Mesendoderm (in vitro differentiated cells): ENCODE measurements at regions not wholly inside any gene's neighbourhood (a gene's known extent, or its start where the extent isn't known, plus 50 kb on each side); places are given as distances from the start of the nearest gene placed in this dataset.
A peak's percentile ranks its signal among the peaks of the same experiment; 100 is the strongest.

Experiments
- DNase-seq: peaks from one replicate; pipeline ENCODE4 v3.0.0; 2013
- H2AK5ac ChIP-seq: 2 replicates; pipeline ENCODE4 v1.6.1; 2013; ENCODE audit warnings: low read length, inconsistent platforms
- H2BK120ac ChIP-seq: 2 replicates; pipeline ENCODE4 v1.6.1; 2013; ENCODE audit warnings: low read depth, mild to moderate bottlenecking, low read length, moderate library complexity, mixed read lengths
- H2BK15ac ChIP-seq: replicated peaks from 2 replicates; pipeline ENCODE4 v1.6.1; 2013; ENCODE audit warnings: low read depth, mild to moderate bottlenecking, moderate library complexity
- H2BK5ac ChIP-seq: 2 replicates; pipeline ENCODE4 v1.6.1; 2013; ENCODE audit warnings: low read length, inconsistent platforms
- H3K18ac ChIP-seq: 2 replicates; pipeline ENCODE4 v1.6.1; 2013; ENCODE audit warnings: mild to moderate bottlenecking, low read length, mixed read lengths
- H3K23ac ChIP-seq: one replicate; pipeline ENCODE4 v1.6.1; 2013; ENCODE audit warnings: low read length
- H3K27ac ChIP-seq: 2 replicates; pipeline ENCODE4 v1.5.1; 2013; ENCODE audit warnings: low read depth, mild to moderate bottlenecking, inconsistent platforms, low read length, moderate library complexity
- H3K27me3 ChIP-seq: 2 replicates; pipeline ENCODE4 v1.6.1; 2013; ENCODE audit warnings: low read length, control low read depth, mild to moderate bottlenecking, inconsistent platforms; ENCODE audit not compliant: insufficient read depth, poor library complexity
- H3K36me3 ChIP-seq: 2 replicates; pipeline ENCODE4 v1.6.1; 2013; ENCODE audit warnings: low read length, inconsistent platforms; ENCODE audit not compliant: control insufficient read depth, insufficient read depth
- H3K4ac ChIP-seq: one replicate; pipeline ENCODE4 v1.6.1; 2013; ENCODE audit warnings: low read depth, mild to moderate bottlenecking, low read length, moderate library complexity
- H3K4me1 ChIP-seq: 2 replicates; pipeline ENCODE4 v1.6.1; 2013; ENCODE audit warnings: low read depth, low read length, inconsistent platforms; ENCODE audit not compliant: control insufficient read depth
- H3K4me2 ChIP-seq: 2 replicates; pipeline ENCODE4 v1.6.1; 2013; ENCODE audit warnings: low read length
- H3K4me3 ChIP-seq: 2 replicates; pipeline ENCODE4 v1.5.1; 2013; ENCODE audit warnings: mild to moderate bottlenecking, low read length
- H3K56ac ChIP-seq: one replicate; pipeline ENCODE4 v1.6.1; 2013; ENCODE audit warnings: low read length
- H3K79me1 ChIP-seq: 2 replicates; pipeline ENCODE4 v1.6.1; 2013; ENCODE audit warnings: low read length, inconsistent platforms
- H3K79me2 ChIP-seq: 2 replicates; pipeline ENCODE4 v1.6.1; 2013; ENCODE audit warnings: mild to moderate bottlenecking, low read length; ENCODE audit not compliant: control insufficient read depth, insufficient read depth
- H3K9ac ChIP-seq: 2 replicates; pipeline ENCODE4 v1.6.1; 2013; ENCODE audit warnings: low read length, inconsistent platforms
- H4K5ac ChIP-seq: one replicate; pipeline ENCODE4 v1.6.1; 2013; ENCODE audit warnings: low read length
- H4K8ac ChIP-seq: one replicate; pipeline ENCODE4 v1.6.1; 2013; ENCODE audit warnings: low read depth, mild to moderate bottlenecking, control low read depth, low read length, moderate library complexity
- WGBS: extraction: QIAGEN DNeasy Blood & Tissue Kit; methylation state at CpG from one replicate; pipeline ENCODE4 v1.1.7; 2013; ENCODE audit warnings: low lambda C conversion rate, missing lambda C conversion rate; ENCODE audit not compliant: insufficient coverage; ENCODE audit errors: extremely low coverage; 5-methylcytosine and 5-hydroxymethylcytosine counted together

DNA sequence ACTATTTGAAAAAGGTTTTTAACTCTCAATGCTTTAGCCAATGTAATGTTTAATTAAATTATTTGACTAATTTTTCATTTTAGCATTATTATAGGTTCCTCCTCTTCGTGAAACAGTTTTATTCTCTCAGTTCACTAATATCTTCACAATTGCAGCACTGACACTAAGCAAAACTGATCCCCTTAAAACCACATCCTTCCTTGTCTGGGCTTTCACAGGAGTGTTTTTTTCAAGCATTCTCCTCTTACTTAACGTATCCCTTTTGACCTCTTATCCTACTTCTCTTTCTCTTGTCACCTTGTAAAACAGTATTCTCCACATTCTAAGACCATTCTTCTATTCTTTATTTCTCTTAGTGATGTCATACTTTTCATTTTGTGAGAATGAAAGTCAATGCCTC is 112.8 kb downstream of the DSC3 start:
- DNase-seq, result no peak
- H3K4me1 ChIP-seq, result no peaks in the 10 kb centered on the region
- no peaks in the 10 kb centered on the region for H3K79me1 ChIP-seq
- no peak overlapping the region for H3K4me2 ChIP-seq
- no CpG with 5 or more reads among the region's 2 CpGs for WGBS
- no peak overlapping the region for H3K9ac ChIP-seq
- no peak overlapping the region for H2BK15ac ChIP-seq
- H3K23ac ChIP-seq, result no peak overlapping the region
- no peak overlapping the region for H4K5ac ChIP-seq
- no peak overlapping the region for H3K4ac ChIP-seq
- no peak overlapping the region for H4K8ac ChIP-seq
- H3K36me3 ChIP-seq, result no peaks in the 10 kb centered on the region
- no peak overlapping the region for H3K27ac ChIP-seq
- H3K27me3 ChIP-seq, result no peaks in the 10 kb centered on the region
- H3K79me2 ChIP-seq, result no peaks in the 10 kb centered on the region
- H3K18ac ChIP-seq, result no peak overlapping the region
- no peak overlapping the region for H3K4me3 ChIP-seq
- no peak overlapping the region for H2BK5ac ChIP-seq
- no peak overlapping the region for H2BK120ac ChIP-seq
- no peak overlapping the region for H3K56ac ChIP-seq
- no peak overlapping the region for H2AK5ac ChIP-seq

DNA sequence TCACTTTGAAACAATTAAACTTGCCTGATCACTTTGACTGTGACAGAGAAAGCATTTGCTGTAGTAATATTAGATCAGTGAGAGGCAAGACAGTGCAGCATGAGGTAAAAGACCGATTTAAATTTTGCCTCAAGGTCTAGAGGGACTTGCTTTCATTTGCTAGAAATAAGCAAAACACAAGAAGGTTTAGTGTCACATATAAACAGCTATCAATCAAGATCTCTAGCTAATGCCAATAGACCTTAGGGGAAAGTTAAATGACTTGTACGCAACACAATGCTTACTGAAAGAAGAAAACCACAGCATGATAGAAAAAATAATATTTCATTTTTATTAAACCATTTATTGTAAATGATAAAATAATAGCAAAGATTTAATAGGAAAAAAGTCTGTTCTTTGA is 113.5 kb downstream of the DSC3 start:
- H3K79me1 ChIP-seq, result no peaks in the 10 kb centered on the region
- no peaks in the 10 kb centered on the region for H3K27me3 ChIP-seq
- H2AK5ac ChIP-seq, result no peak overlapping the region
- H3K4me2 ChIP-seq, result no peak overlapping the region
- H4K8ac ChIP-seq, result no peak overlapping the region
- DNase-seq, result no peak
- no peaks in the 10 kb centered on the region for H3K4me1 ChIP-seq
- no peak overlapping the region for H3K4me3 ChIP-seq
- no peaks in the 10 kb centered on the region for H3K79me2 ChIP-seq
- no peak overlapping the region for H3K18ac ChIP-seq
- no peak overlapping the region for H2BK120ac ChIP-seq
- no peak overlapping the region for H2BK15ac ChIP-seq
- H3K9ac ChIP-seq, result no peak overlapping the region
- H2BK5ac ChIP-seq, result no peak overlapping the region
- H3K56ac ChIP-seq, result no peak overlapping the region
- no peaks in the 10 kb centered on the region for H3K36me3 ChIP-seq
- H3K27ac ChIP-seq, result no peak overlapping the region
- no peak overlapping the region for H3K23ac ChIP-seq
- H4K5ac ChIP-seq, result no peak overlapping the region
- no peak overlapping the region for H3K4ac ChIP-seq
- WGBS, result no CpG with 5 or more reads among the region's 2 CpGs

DNA sequence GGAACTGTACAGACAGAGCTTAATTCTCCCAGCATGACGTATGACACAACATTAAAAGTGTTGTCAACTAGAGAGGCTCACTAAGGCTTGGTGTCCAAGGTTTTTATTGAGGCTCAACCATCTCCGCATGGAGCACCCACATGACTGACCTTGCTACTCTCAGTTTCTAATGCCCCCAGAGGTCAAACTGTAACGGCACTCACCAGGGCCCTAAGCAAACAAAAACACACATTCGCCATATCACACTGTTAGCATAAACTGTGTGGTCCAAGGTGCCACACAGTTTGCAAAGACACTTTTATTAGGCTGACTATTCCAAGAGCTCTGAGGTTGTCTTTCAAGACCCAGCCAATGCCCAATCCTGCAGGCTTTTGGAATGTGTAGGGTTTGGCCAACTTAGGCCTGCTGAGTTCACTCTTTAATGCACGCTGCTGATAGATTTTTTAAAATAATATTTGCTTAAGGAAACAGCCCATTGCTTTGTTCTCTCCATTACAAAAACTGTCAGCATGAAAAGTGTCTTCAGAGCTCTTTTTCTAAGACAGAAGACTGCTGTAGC is 114.9 kb downstream of the DSC3 start:
- H3K23ac ChIP-seq, result no peak overlapping the region
- H3K27me3 ChIP-seq, result no peaks in the 10 kb centered on the region
- H2BK120ac ChIP-seq, result no peak overlapping the region
- no peak overlapping the region for H2BK5ac ChIP-seq
- no peak overlapping the region for H2AK5ac ChIP-seq
- H3K4me2 ChIP-seq, result no peak overlapping the region
- H3K4ac ChIP-seq, result no peak overlapping the region
- DNase-seq, result peak; percentile 3
- no peak overlapping the region for H3K18ac ChIP-seq
- no peaks in the 10 kb centered on the region for H3K79me2 ChIP-seq
- no peak overlapping the region for H3K27ac ChIP-seq
- whole genome bisulfite sequencing, result no CpG with 5 or more reads among the region's 5 CpGs
- no peak overlapping the region for H2BK15ac ChIP-seq
- no peak overlapping the region for H4K5ac ChIP-seq
- no peak overlapping the region for H3K9ac ChIP-seq
- no peak overlapping the region for H4K8ac ChIP-seq
- no peak overlapping the region for H3K4me3 ChIP-seq
- no peaks in the 10 kb centered on the region for H3K4me1 ChIP-seq
- H3K56ac ChIP-seq, result no peak overlapping the region
- no peaks in the 10 kb centered on the region for H3K36me3 ChIP-seq
- H3K79me1 ChIP-seq, result no peaks in the 10 kb centered on the region

DNA sequence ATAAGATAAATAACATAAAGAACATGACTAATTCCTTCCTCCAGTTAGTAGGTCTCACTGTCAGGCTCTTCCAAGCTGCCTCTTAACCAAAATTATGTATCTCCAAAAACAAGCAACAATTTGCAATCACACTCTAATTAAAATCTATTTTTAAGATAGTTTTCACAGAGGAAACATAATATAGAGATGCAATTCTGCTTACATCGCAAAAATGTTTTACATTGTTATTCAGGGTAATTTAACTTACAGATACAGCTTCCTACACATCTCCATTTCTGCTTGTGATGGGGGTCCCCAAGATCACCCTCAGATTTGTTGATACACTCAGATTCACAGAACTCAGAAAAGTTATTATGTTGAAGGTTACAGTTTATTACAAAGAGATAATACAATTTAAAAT is 115.5 kb downstream of the DSC3 start:
- Histone ChIP-seq H3K4ac (no peak overlapping the region), H2BK15ac (no peak overlapping the region), H3K56ac (no peak overlapping the region), H3K9ac (no peak overlapping the region), H4K8ac (no peak overlapping the region), H3K4me1 (no peaks in the 10 kb centered on the region), H3K27ac (no peak overlapping the region), H3K79me2 (no peaks in the 10 kb centered on the region), H4K5ac (no peak overlapping the region), H3K23ac (no peak overlapping the region), H3K4me2 (no peak overlapping the region), H3K27me3 (no peaks in the 10 kb centered on the region), H2BK5ac (no peak overlapping the region), H3K4me3 (no peak overlapping the region), H3K18ac (no peak overlapping the region), H3K79me1 (no peaks in the 10 kb centered on the region), H2BK120ac (no peak overlapping the region), H2AK5ac (no peak overlapping the region), H3K36me3 (no peaks in the 10 kb centered on the region)
- no peak for DNase-seq
- WGBS, result no CpG with 5 or more reads among the region's 1 CpG

DNA sequence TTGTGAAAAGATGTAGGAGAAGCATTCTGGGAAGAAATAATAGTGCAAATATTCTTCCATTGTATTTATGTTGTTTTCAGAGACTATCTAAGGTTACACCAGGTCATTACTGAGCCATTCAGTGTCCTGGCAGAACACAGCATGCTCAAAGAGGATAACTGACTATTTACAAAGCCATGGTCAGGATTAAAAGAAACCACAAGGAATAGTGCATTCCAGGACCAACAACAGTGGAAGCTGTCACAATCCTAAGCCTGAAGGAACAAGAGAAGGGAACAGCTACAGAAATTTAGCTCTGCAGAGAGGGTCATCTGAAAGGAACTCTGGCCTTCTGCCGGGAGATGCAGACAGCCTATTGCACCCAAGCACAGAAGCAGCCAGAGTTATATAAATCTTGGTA is 116.7 kb downstream of the DSC3 start:
- H4K8ac ChIP-seq, result no peak overlapping the region
- no peaks in the 10 kb centered on the region for H3K79me2 ChIP-seq
- H2BK5ac ChIP-seq, result no peak overlapping the region
- H3K4me1 ChIP-seq, result no peaks in the 10 kb centered on the region
- no peak overlapping the region for H3K23ac ChIP-seq
- no peak overlapping the region for H3K4me2 ChIP-seq
- H3K27ac ChIP-seq, result no peak overlapping the region
- no peak overlapping the region for H3K56ac ChIP-seq
- H3K4ac ChIP-seq, result peak overlapping the region; percentile 55
- H4K5ac ChIP-seq, result no peak overlapping the region
- peak overlapping the region; percentile 45 for H2BK120ac ChIP-seq
- H3K27me3 ChIP-seq, result no peaks in the 10 kb centered on the region
- no peak overlapping the region for H3K9ac ChIP-seq
- no peak overlapping the region for H3K18ac ChIP-seq
- WGBS, result no CpG with 5 or more reads among the region's 1 CpG
- no peak overlapping the region for H3K4me3 ChIP-seq
- no peak overlapping the region for H2AK5ac ChIP-seq
- H3K79me1 ChIP-seq, result no peaks in the 10 kb centered on the region
- peak; percentile 24 for DNase-seq
- H2BK15ac ChIP-seq, result no peak overlapping the region
- no peaks in the 10 kb centered on the region for H3K36me3 ChIP-seq

DNA sequence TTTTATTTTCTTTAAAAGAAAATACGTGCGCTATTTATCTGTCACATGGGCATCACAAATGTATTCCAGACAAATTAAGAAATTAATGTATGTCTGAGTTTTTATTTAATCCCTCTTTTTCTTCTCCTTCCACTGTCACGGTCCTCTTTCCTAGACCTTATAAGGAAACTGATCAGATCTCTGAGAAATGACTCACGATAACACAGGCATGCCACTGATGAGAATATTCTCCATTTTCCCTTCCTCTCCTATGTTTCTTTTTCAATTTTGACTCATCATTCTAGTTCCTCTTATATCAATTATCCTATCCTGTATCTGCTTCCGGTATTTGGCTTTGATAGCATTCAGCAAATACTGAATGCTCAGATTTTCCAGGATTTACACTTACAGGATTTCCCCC is 121.8 kb downstream of the DSC3 start:
- Histone ChIP-seq H3K79me1 (no peaks in the 10 kb centered on the region), H4K8ac (no peak overlapping the region), H3K4me2 (no peak overlapping the region), H3K27ac (no peak overlapping the region), H2BK120ac (no peak overlapping the region), H3K4ac (no peak overlapping the region), H3K23ac (no peak overlapping the region), H3K18ac (no peak overlapping the region), H3K56ac (no peak overlapping the region), H2BK5ac (no peak overlapping the region), H3K4me1 (no peaks in the 10 kb centered on the region), H3K4me3 (no peak overlapping the region), H3K9ac (no peak overlapping the region), H3K79me2 (no peaks in the 10 kb centered on the region), H3K27me3 (no peaks in the 10 kb centered on the region), H2AK5ac (no peak overlapping the region), H2BK15ac (no peak overlapping the region), H3K36me3 (no peaks in the 10 kb centered on the region), H4K5ac (no peak overlapping the region)
- WGBS, result no CpG with 5 or more reads among the region's 5 CpGs
- no peak for DNase-seq
